SH-SY5Y (cell line): ENCODE measurements at regions not wholly inside any gene's neighbourhood (a gene's known extent, or its start where the extent isn't known, plus 50 kb on each side); places are given as distances from the start of the nearest gene placed in this dataset.

ENCODE experiments used
- GATA2 ChIP-seq: IDR thresholded peaks from 2 replicates; pipeline ENCODE4 v1.6.1; 2011; ENCODE audit warnings: mild to moderate bottlenecking, low read depth, low read length
- GATA3 ChIP-seq: IDR thresholded peaks from 2 replicates; pipeline ENCODE4 v1.6.1; 2011; ENCODE audit warnings: low read depth, mild to moderate bottlenecking, low read length, moderate library complexity

DNA sequence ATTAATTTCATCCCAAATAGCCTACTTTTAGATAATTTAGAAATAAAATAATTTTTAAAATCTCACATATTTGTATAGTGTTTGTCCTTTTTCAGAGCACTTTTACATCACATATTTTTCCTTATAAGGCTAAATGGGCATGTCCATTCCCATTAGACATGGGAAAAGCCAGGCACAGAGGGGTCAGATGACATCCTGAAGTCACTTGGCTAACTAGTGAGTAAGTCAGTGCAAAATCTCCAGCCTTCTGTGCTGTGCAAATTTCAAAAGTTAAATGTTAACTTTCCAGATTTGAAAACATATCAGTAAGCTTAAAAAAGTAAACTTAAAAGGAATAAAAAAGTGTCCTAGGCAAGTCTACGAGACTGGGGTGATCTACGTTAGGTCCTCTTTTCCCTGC is 117.4 kb downstream of the EMP1 start:
- TF ChIP-seq GATA2 (no peak), GATA3 (no peak)
